SK-N-SH (cell line): ENCODE measurements at regions not wholly inside any gene's neighbourhood (a gene's known extent, or its start where the extent isn't known, plus 50 kb on each side); places are given as distances from the start of the nearest gene placed in this dataset.

Experiments
- CTCF ChIA-PET: fragments of 300-600, 350-600 bp; formaldehyde crosslinking; extraction: SDS; loops from one replicate; lab custom pipeline; 2021; lab: Yijun Ruan, JAX
- POLR2A ChIA-PET: fragments of 350-600 bp; sonication (Branson Sonifier 250); formaldehyde crosslinking; extraction: SDS; loops from one replicate; lab custom pipeline; 2020; ENCODE audit warnings: antibody characterized with exemption, inconsistent platforms; lab: Yijun Ruan, JAX
- DNase-seq: peaks from one replicate; pipeline ENCODE4 v3.0.0; 2012
- H2AFZ ChIP-seq: fragments of 200-600 bp; sonication (generic); 2 replicates; pipeline ENCODE4 v1.8.1; 2016; ENCODE audit warnings: antibody characterized with exemption, mild to moderate bottlenecking, low read depth
- H3F3A ChIP-seq: fragments of 200-600 bp; sonication (generic); replicated peaks from 2 replicates; pipeline ENCODE3; 2016; ENCODE audit warnings: antibody characterized with exemption, mild to moderate bottlenecking; ENCODE audit not compliant: insufficient read depth
- H3K27ac ChIP-seq, 2 experiments: fragments of 200-500 bp in 1 of 2; fragments of 200-600 bp in 1 of 2; sonication (Bioruptor generic) in 1 of 2; sonication (generic), shearing (Covaris generic) in 1 of 2; 2 replicates each; pipeline versions ENCODE4 v1.5.1 to v1.6.1; 2014 to 2016; ENCODE audit warnings: low read depth in 2 of 2, inconsistent platforms in 1 of 2, low read length in 1 of 2, mild to moderate bottlenecking in 1 of 2, mixed read lengths in 1 of 2
- H3K27me3 ChIP-seq: fragments of 200-600 bp; sonication (generic), shearing (Covaris generic); 2 replicates; pipeline ENCODE4 v1.6.1; 2016; ENCODE audit warnings: mixed run types; ENCODE audit not compliant: insufficient read depth
- H3K36me3 ChIP-seq, 2 experiments: fragments of 200-500 bp in 1 of 2; fragments of 200-600 bp in 1 of 2; sonication (Bioruptor generic) in 1 of 2; sonication (generic) in 1 of 2; replicated peaks in 1 of 2; 2 replicates each; pipeline versions ENCODE3 to v1.5.1; 2014 to 2016; ENCODE audit warnings: low read length in 1 of 2, mild to moderate bottlenecking in 1 of 2; ENCODE audit not compliant: insufficient read depth in 2 of 2, control insufficient read depth in 1 of 2
- H3K4me1 ChIP-seq, 2 experiments: fragments of 200-500 bp in 1 of 2; fragments of 200-600 bp in 1 of 2; sonication (Bioruptor generic) in 1 of 2; sonication (generic), shearing (Covaris generic) in 1 of 2; 2 replicates each; pipeline versions ENCODE4 v1.5.1 to v1.6.1; 2014 to 2016; ENCODE audit warnings: low read depth in 1 of 2, low read length in 1 of 2, mixed run types in 1 of 2; ENCODE audit not compliant: insufficient read depth in 2 of 2, control insufficient read depth in 1 of 2
- H3K4me2 ChIP-seq: fragments of 200-600 bp; sonication (generic), shearing (Covaris generic); 2 replicates; pipeline ENCODE4 v1.6.1; 2017; ENCODE audit warnings: mixed run types
- H3K4me3 ChIP-seq, 2 experiments: fragments of 200-500 bp in 1 of 2; fragments of 200-600 bp in 1 of 2; sonication (Bioruptor generic) in 1 of 2; sonication (generic), shearing (Covaris generic) in 1 of 2; 2 replicates each; pipeline versions ENCODE4 v1.5.1 to v1.8.1; 2014 to 2016; ENCODE audit warnings: low read depth in 2 of 2, inconsistent platforms in 1 of 2, low read length in 1 of 2, mild to moderate bottlenecking in 1 of 2, mixed read lengths in 1 of 2, moderate library complexity in 1 of 2
- H3K79me2 ChIP-seq: fragments of 200-600 bp; sonication (generic); 2 replicates; pipeline ENCODE4 v1.8.1; 2017; ENCODE audit warnings: mild to moderate bottlenecking; ENCODE audit not compliant: insufficient read depth
- H3K9ac ChIP-seq: fragments of 200-600 bp; sonication (generic); 2 replicates; pipeline ENCODE4 v1.6.1; 2017; ENCODE audit warnings: mixed run types
- H3K9me2 ChIP-seq: fragments of 200-600 bp; sonication (generic); 2 replicates; pipeline ENCODE4 v1.6.1; 2017; ENCODE audit warnings: mixed run types
- H3K9me3 ChIP-seq: fragments of 200-600 bp; sonication (generic); 2 replicates; pipeline ENCODE4 v1.6.1; 2017; ENCODE audit warnings: mixed run types, mild to moderate bottlenecking, moderate library complexity
- H4K20me1 ChIP-seq: fragments of 200-600 bp; sonication (generic); 2 replicates; pipeline ENCODE4 v1.6.1; 2017; ENCODE audit warnings: mild to moderate bottlenecking, mixed run types; ENCODE audit not compliant: insufficient read depth
- ELF1 ChIP-seq: IDR thresholded peaks from 2 replicates; pipeline ENCODE4 v1.4.0; 2012
- EZH2phosphoT487 ChIP-seq: fragments of 200-600 bp; sonication (generic); IDR thresholded peaks from 2 replicates; pipeline ENCODE4 v1.6.1; 2017; ENCODE audit warnings: low read depth, mixed run types, mild to moderate bottlenecking, antibody characterized with exemption, moderate library complexity, borderline replicate concordance
- FOXJ3 ChIP-seq: sonication (generic); formaldehyde crosslinking; IDR thresholded peaks from 2 replicates; pipeline ENCODE4 v1.5.1; 2020; ENCODE audit warnings: mild to moderate bottlenecking, missing genetic modification reagents
- FOXM1 ChIP-seq: IDR thresholded peaks from 2 replicates; pipeline ENCODE4 v1.4.0; 2012; ENCODE audit warnings: low read depth, mild to moderate bottlenecking
- NFIC ChIP-seq: IDR thresholded peaks from 2 replicates; pipeline ENCODE4 v1.4.0; 2012; ENCODE audit warnings: borderline replicate concordance
- RCOR1 ChIP-seq: fragments of 150-350 bp; IDR thresholded peaks from 2 replicates; pipeline ENCODE4 v1.6.1; 2017; ENCODE audit warnings: antibody characterized with exemption, low read length
- REST ChIP-seq: IDR thresholded peaks from 2 replicates; pipeline ENCODE4 v1.6.1; 2012; ENCODE audit warnings: mild to moderate bottlenecking, low read depth, low read length, moderate library complexity
- RFX5 ChIP-seq: IDR thresholded peaks from 2 replicates; pipeline ENCODE4 v1.6.1; 2012; ENCODE audit warnings: mild to moderate bottlenecking, improper control_type of control experiment, low read length
- RXRA ChIP-seq: IDR thresholded peaks from 2 replicates; pipeline ENCODE4 v1.4.0; 2012; ENCODE audit warnings: low read depth, mild to moderate bottlenecking, borderline replicate concordance
- TAF1 ChIP-seq: IDR thresholded peaks from 2 replicates; pipeline ENCODE4 v1.6.1; 2012; ENCODE audit warnings: low read depth, mild to moderate bottlenecking, low read length, moderate library complexity, borderline replicate concordance
- TCF12 ChIP-seq: IDR thresholded peaks from 2 replicates; pipeline ENCODE4 v1.4.0; 2012
- TEAD4 ChIP-seq: IDR thresholded peaks from 2 replicates; pipeline ENCODE4 v1.4.0; 2012; ENCODE audit warnings: mild to moderate bottlenecking, borderline replicate concordance; ENCODE audit not compliant: insufficient read depth
- WGBS: methylation state at CpG from one replicate; pipeline ENCODE4 v1.1.6; 2017; ENCODE audit warnings: low lambda C conversion rate; 5-methylcytosine and 5-hydroxymethylcytosine counted together
- TF ChIP-seq, protein P1 (sequence below): IDR thresholded peaks from 2 replicates; pipeline ENCODE4 v1.4.0; 2012; ENCODE audit warnings: low read depth, borderline replicate concordance

DNA sequence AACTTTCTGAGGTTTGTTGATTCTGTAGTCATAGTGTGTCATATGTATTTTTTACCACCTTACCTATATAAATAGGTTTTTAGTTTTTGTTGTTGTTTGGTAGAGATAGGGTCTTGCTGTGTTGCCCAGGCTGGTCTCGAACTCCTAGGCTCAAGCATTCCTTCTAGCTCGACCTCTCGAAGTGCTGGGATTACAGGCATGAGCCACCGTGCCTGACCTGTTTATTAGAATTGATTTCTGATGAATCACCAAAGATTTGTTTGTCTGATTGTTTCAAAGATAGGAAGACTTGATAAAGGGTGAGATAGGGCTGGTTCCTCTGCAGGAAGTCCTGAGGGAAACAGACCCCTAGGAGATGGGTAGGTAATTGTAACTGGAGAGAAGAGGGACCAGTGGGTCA, 481.6 kb downstream of the PCNX1 start:
- DNase-seq: no peak
- POLR2A ChIA-PET: no interaction called here
- no peak overlapping the region for H3K9ac ChIP-seq
- H3K27me3 ChIP-seq: no peaks in the 10 kb centered on the region
- H3K4me3 ChIP-seq: no peak overlapping the region
- H4K20me1 ChIP-seq: no peaks in the 10 kb centered on the region
- no peaks in the 10 kb centered on the region for H3K9me3 ChIP-seq
- CTCF ChIA-PET: interaction anchor here (1.5 kb wide), 1 partner anchor 15 kb away, joined by 4 read pairs; no protein-coding TSS in a partner anchor
- peaks cover 68% of the 10 kb centered on the region for H3K79me2 ChIP-seq
- 70% methylated on average over 4 of the region's 4 CpGs for WGBS
- peaks cover 5% of the 10 kb centered on the region for H3F3A ChIP-seq
- peaks cover 2 to 27% of the 10 kb centered on the region in 2 experiments; a peak in 3 of 4 replicates for H3K4me1 ChIP-seq
- H3K27ac ChIP-seq: no peak overlapping the region
- H2AFZ ChIP-seq: no peak overlapping the region
- H3K9me2 ChIP-seq: no peaks in the 10 kb centered on the region
- no peak overlapping the region for H3K4me2 ChIP-seq
- H3K36me3 ChIP-seq: no peaks in the 10 kb centered on the region
- no peak for TF ChIP-seq FOXJ3 (CRISPR knock-in tag)
- no peak for TF ChIP-seq RCOR1
- no peak for TF ChIP-seq RXRA
- TF ChIP-seq NFIC: no peak
- TF ChIP-seq ELF1: no peak
- TF ChIP-seq, protein P1, sequence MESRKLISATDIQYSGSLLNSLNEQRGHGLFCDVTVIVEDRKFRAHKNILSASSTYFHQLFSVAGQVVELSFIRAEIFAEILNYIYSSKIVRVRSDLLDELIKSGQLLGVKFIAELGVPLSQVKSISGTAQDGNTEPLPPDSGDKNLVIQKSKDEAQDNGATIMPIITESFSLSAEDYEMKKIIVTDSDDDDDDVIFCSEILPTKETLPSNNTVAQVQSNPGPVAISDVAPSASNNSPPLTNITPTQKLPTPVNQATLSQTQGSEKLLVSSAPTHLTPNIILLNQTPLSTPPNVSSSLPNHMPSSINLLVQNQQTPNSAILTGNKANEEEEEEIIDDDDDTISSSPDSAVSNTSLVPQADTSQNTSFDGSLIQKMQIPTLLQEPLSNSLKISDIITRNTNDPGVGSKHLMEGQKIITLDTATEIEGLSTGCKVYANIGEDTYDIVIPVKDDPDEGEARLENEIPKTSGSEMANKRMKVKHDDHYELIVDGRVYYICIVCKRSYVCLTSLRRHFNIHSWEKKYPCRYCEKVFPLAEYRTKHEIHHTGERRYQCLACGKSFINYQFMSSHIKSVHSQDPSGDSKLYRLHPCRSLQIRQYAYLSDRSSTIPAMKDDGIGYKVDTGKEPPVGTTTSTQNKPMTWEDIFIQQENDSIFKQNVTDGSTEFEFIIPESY: no peak
- TF ChIP-seq TCF12: no peak

GRCh38 chr14:71394386-71394785, 487.1 kb downstream of the PCNX1 start:
- DNase-seq: no peak
- Histone ChIP-seq H3K27ac (no peak overlapping the region), H3K9me2 (no peaks in the 10 kb centered on the region), H3K4me2 (no peak overlapping the region), H3K9ac (no peak overlapping the region), H4K20me1 (no peaks in the 10 kb centered on the region), H3K27me3 (no peaks in the 10 kb centered on the region), H3K4me3 (no peak overlapping the region), H3F3A (peaks cover 11% of the 10 kb centered on the region), H3K9me3 (no peaks in the 10 kb centered on the region), H2AFZ (no peak overlapping the region), H3K79me2 (peaks cover 73% of the 10 kb centered on the region), H3K36me3 (no peaks in the 10 kb centered on the region), H3K4me1 (peaks cover 5 to 10% of the 10 kb centered on the region in 2 experiments; a peak in 3 of 4 replicates)
- TF ChIP-seq RFX5 (no peak), TEAD4 (no peak)
- WGBS: 98% methylated on average over 2 of the region's 2 CpGs
- POLR2A ChIA-PET: no interaction called here
- CTCF ChIA-PET: interaction anchor here (0.6 to 1.6 kb wide), 3 partner anchors 39 to 197 kb away, joined by 3 to 4 read pairs (median 4); no protein-coding TSS in a partner anchor

DNA sequence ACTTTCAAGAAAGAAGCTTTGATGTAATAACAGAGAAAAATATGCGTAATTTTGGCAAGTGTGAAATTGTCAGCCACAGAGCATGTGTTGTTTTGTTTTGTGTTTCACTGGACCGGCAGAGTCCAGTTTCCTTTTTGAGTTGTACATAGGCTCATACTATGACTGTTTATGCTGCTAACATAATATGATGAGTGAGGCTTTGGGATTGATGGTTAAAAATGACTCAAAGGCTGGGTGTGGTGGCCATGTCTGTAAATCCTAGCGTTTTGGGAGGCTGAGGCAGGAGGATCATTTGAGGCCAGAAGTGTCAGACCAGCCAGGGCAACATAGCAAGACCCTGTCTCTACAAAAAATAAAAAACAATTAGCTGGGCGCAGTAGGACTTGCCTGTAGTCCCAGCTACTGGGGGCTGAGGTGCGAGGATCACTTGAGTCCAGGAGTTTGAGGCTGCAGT, 487.9 kb downstream of the PCNX1 start:
- peaks cover 2 to 9% of the 10 kb centered on the region in 2 experiments; a peak in 3 of 4 replicates for H3K4me1 ChIP-seq
- TF ChIP-seq RCOR1 (no peak), RXRA (no peak), FOXM1 (no peak), EZH2phosphoT487 (no peak), TEAD4 (no peak), TAF1 (no peak), REST (no peak)
- TF ChIP-seq, protein P1: no peak
- CTCF ChIA-PET: interaction anchor here (1.5 to 1.6 kb wide), 2 partner anchors 40 to 74 kb away, joined by 4 read pairs; no protein-coding TSS in a partner anchor
- H3K79me2 ChIP-seq: peaks cover 73% of the 10 kb centered on the region
- no peaks in the 10 kb centered on the region for H3K9me3 ChIP-seq
- H3K9ac ChIP-seq: no peak overlapping the region
- H4K20me1 ChIP-seq: no peaks in the 10 kb centered on the region
- no peak overlapping the region for H3K4me3 ChIP-seq
- no peak overlapping the region for H2AFZ ChIP-seq
- DNase-seq: no peak
- H3K36me3 ChIP-seq: no peaks in the 10 kb centered on the region
- no peak overlapping the region for H3K4me2 ChIP-seq
- H3K27ac ChIP-seq: no peak overlapping the region
- no peaks in the 10 kb centered on the region for H3K9me2 ChIP-seq
- H3K27me3 ChIP-seq: no peaks in the 10 kb centered on the region
- POLR2A ChIA-PET: no interaction called here
- H3F3A ChIP-seq: peaks cover 8% of the 10 kb centered on the region
- WGBS: 92% methylated on average over 5 of the region's 5 CpGs
